ENCODE measurements at regions not wholly inside any gene's neighbourhood (a gene's known extent, or its start where the extent isn't known, plus 50 kb on each side); places are given as distances from the start of the nearest gene placed in this dataset.

- TF ChIP-seq CTCF (IDR thresholded peaks at IDR 0.05; ENCODE audit: insufficient read depth, low read depth, low read length) (no peak), EZH2 (IDR thresholded peaks at IDR 0.05; ENCODE audit: insufficient read depth, low read length) (no peak)
Measured at GRCh38 chr12:102322254-102322653, 124.6 kb upstream of the PMCH start.

Measured in astrocyte (in vitro differentiated cells and primary cell).